ENCODE measurements at regions not wholly inside any gene's neighbourhood (a gene's known extent, or its start where the extent isn't known, plus 50 kb on each side); places are given as distances from the start of the nearest gene placed in this dataset.

DNA sequence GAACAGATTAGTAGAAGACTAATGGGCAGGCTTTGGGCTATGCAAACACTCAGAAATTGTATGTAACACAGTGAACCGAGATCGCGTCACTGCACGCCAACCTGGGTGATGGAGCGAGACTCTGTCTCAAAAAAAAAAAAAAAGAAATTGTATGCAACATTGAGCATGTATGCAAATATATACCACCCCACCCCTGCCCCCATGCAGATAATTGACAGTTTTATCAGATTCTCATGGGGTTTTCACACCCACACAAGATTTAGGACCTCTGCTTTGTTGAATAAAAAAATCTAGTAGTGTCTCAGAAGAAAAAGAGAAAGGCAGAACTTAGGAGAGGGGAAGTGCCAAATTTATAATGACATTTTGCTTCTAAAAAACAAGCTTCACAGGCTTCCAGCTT lies 131.6 kb upstream of the FN1 start:
- H3K4me1 ChIP-seq (replicated peaks in 1 of 4; ENCODE audit: control insufficient read depth in 3 of 4, insufficient read depth in 4 of 4, low read length in 3 of 4) = no peaks in the 10 kb centered on the region
- H4K20me1 ChIP-seq (replicated peaks in 1 of 2; ENCODE audit: control insufficient read depth in 1 of 2, insufficient read depth in 2 of 2, low read length in 2 of 2) = no peaks in the 10 kb centered on the region
- CTCF ChIA-PET (ENCODE audit: partially characterized antibody) = no interaction called here
- H4K91ac ChIP-seq (replicated peaks; ENCODE audit: insufficient read length, low read length) = no peak overlapping the region
- no peak overlapping the region for H3K18ac ChIP-seq (ENCODE audit: extremely low read depth, low read length)
- H3K9ac ChIP-seq (replicated peaks in 1 of 4; ENCODE audit: extremely low read depth in 1 of 4, low read depth in 3 of 4, low read length in 3 of 4) = no peak overlapping the region
- DNase-seq (ENCODE audit: low read depth in 1 of 2, low spot score in 2 of 2) (no peak), FAIRE-seq (no peak)
- no peaks in the 10 kb centered on the region for H3K36me3 ChIP-seq (ENCODE audit: control insufficient read depth in 2 of 4, insufficient read depth in 4 of 4, low read length in 3 of 4)
- no peaks in the 10 kb centered on the region for H3K27me3 ChIP-seq (replicated peaks in 1 of 4; ENCODE audit: control insufficient read depth in 3 of 4, extremely low read depth in 1 of 4, insufficient read depth in 3 of 4, low read length in 3 of 4)
- H2AK5ac ChIP-seq (ENCODE audit: low read depth, low read length) = no peak overlapping the region
- POLR2A ChIA-PET (ENCODE audit: partially characterized antibody) = no interaction called here
- no peak overlapping the region for H3K4ac ChIP-seq (replicated peaks; ENCODE audit: insufficient read length, low read depth, low read length)
- H3K14ac ChIP-seq (ENCODE audit: insufficient read length) = no peak overlapping the region
- H3K56ac ChIP-seq (replicated peaks; ENCODE audit: insufficient read length, low read depth, low read length) = no peak overlapping the region
- WGBS, 2 experiments (ENCODE audit: extremely low coverage in 1 of 2, insufficient coverage in 1 of 2, insufficient read length in 1 of 2, insufficient replicate concordance in 2 of 2, low coverage in 1 of 2, low lambda C conversion rate in 2 of 2, missing lambda C conversion rate in 1 of 2) = 81% methylated on average over 4 of the region's 5 CpGs; no CpG with 5 or more reads in 1 of the 2 experiments
- H3K79me2 ChIP-seq (ENCODE audit: control insufficient read depth in 1 of 2, insufficient read depth in 2 of 2, low read length in 2 of 2) = no peaks in the 10 kb centered on the region
- H3K23me2 ChIP-seq (ENCODE audit: low read depth, low read length) = no peaks in the 10 kb centered on the region
- TF ChIP-seq CREB1 (IDR thresholded peaks at IDR 0.05) (no peak), TEAD4 (IDR thresholded peaks at IDR 0.05; ENCODE audit: low read depth, low read length) (no peak), CBX8 (IDR thresholded peaks at IDR 0.05; ENCODE audit: borderline replicate concordance, low read depth, low read length) (no peak), ZNF274 (IDR thresholded peaks at IDR 0.05; ENCODE audit: borderline replicate concordance, extremely low read depth, low read length) (no peak), NANOG (IDR thresholded peaks at IDR 0.05; ENCODE audit: insufficient read depth, low read depth, low read length, poor library complexity, severe bottlenecking) (no peak), TAF1 (IDR thresholded peaks at IDR 0.05; ENCODE audit: low read depth, low read length) (no peak)
- no peak overlapping the region for H2AFZ ChIP-seq (ENCODE audit: low read length)
- no peaks in the 10 kb centered on the region for H3K79me1 ChIP-seq (ENCODE audit: low read depth, low read length)
- no peak overlapping the region for H3K4me2 ChIP-seq (ENCODE audit: insufficient read depth in 1 of 2, low read depth in 2 of 2, low read length in 2 of 2)
- no peak overlapping the region for H3K4me3 ChIP-seq (ENCODE audit: extremely low read depth in 1 of 4, insufficient read depth in 2 of 4, low read depth in 3 of 4, low read length in 4 of 4)
- no peak overlapping the region for H2BK15ac ChIP-seq (ENCODE audit: low read length)
- no peak overlapping the region for H4K8ac ChIP-seq (ENCODE audit: extremely low read depth, insufficient read depth, low read length)
- no peak overlapping the region for H2BK12ac ChIP-seq (ENCODE audit: low read depth, low read length)
- no peak overlapping the region for H3K27ac ChIP-seq (ENCODE audit: low read depth, low read length)
- no peaks in the 10 kb centered on the region for H3K9me3 ChIP-seq (ENCODE audit: insufficient read depth in 2 of 2, low read depth in 1 of 2, low read length in 1 of 2)
- H4K5ac ChIP-seq (ENCODE audit: insufficient read length, low read depth, low read length) = no peak overlapping the region
- no peak overlapping the region for H2BK120ac ChIP-seq (replicated peaks; ENCODE audit: low read depth, low read length)
- H2BK5ac ChIP-seq (ENCODE audit: low read depth, low read length) = no peak overlapping the region
- no peak overlapping the region for H2BK20ac ChIP-seq (ENCODE audit: low read length)
- no peak overlapping the region for H3K23ac ChIP-seq (ENCODE audit: insufficient read length)

Measured in H1 (cell line).